Osteoblast (primary cell): ENCODE measurements at regions not wholly inside any gene's neighbourhood (a gene's known extent, or its start where the extent isn't known, plus 50 kb on each side); places are given as distances from the start of the nearest gene placed in this dataset.

Experiments
- DNase-seq: peaks from one replicate; pipeline ENCODE4 v3.0.0; 2011; ENCODE audit warnings: low spot score, mixed read lengths; ENCODE audit not compliant: insufficient read length; ENCODE audit errors: missing footprints
- H2AFZ ChIP-seq: 2 replicates; pipeline ENCODE4 v1.6.0; 2011; ENCODE audit warnings: mild to moderate bottlenecking, low read length
- H3K27ac ChIP-seq: 2 replicates; pipeline ENCODE4 v1.5.1; 2011; ENCODE audit warnings: mild to moderate bottlenecking, low read depth, low read length, moderate library complexity
- H3K27me3 ChIP-seq: 2 replicates; pipeline ENCODE4 v1.6.0; 2012; ENCODE audit warnings: mild to moderate bottlenecking, control low read depth, inconsistent platforms, low read length, moderate library complexity; ENCODE audit not compliant: insufficient read depth
- H3K36me3 ChIP-seq: 2 replicates; pipeline ENCODE4 v1.5.1; 2011; ENCODE audit warnings: mild to moderate bottlenecking, low read length, control low read depth, moderate library complexity; ENCODE audit not compliant: insufficient read depth
- H3K4me1 ChIP-seq: 2 replicates; pipeline ENCODE4 v1.5.1; 2011; ENCODE audit warnings: mild to moderate bottlenecking, low read length, control low read depth, moderate library complexity; ENCODE audit not compliant: insufficient read depth
- H3K4me2 ChIP-seq: 2 replicates; pipeline ENCODE4 v1.6.0; 2011; ENCODE audit warnings: mild to moderate bottlenecking, low read length; ENCODE audit not compliant: insufficient read depth
- H3K4me3 ChIP-seq: fragments of 200-600 bp; sonication (generic); 3 replicates; pipeline ENCODE4 v1.5.1; 2012; ENCODE audit warnings: mild to moderate bottlenecking, low read length, inconsistent platforms; ENCODE audit not compliant: insufficient read depth
- H3K79me2 ChIP-seq: 2 replicates; pipeline ENCODE4 v1.6.0; 2012; ENCODE audit warnings: mild to moderate bottlenecking, low read length, control low read depth, inconsistent platforms; ENCODE audit not compliant: insufficient read depth
- H3K9me3 ChIP-seq: 2 replicates; pipeline ENCODE4 v1.5.1; 2011; ENCODE audit warnings: low read depth, low read length, control low read depth
- H4K20me1 ChIP-seq: 2 replicates; pipeline ENCODE4 v1.6.0; 2012; ENCODE audit warnings: mild to moderate bottlenecking, low read length, control low read depth; ENCODE audit not compliant: insufficient read depth
- TF ChIP-seq, protein P1 (sequence below): IDR thresholded peaks from 2 replicates; pipeline ENCODE4 v1.5.1; 2011; ENCODE audit warnings: mild to moderate bottlenecking, low read depth, low read length, moderate library complexity; ENCODE audit errors: extremely low read depth

DNA sequence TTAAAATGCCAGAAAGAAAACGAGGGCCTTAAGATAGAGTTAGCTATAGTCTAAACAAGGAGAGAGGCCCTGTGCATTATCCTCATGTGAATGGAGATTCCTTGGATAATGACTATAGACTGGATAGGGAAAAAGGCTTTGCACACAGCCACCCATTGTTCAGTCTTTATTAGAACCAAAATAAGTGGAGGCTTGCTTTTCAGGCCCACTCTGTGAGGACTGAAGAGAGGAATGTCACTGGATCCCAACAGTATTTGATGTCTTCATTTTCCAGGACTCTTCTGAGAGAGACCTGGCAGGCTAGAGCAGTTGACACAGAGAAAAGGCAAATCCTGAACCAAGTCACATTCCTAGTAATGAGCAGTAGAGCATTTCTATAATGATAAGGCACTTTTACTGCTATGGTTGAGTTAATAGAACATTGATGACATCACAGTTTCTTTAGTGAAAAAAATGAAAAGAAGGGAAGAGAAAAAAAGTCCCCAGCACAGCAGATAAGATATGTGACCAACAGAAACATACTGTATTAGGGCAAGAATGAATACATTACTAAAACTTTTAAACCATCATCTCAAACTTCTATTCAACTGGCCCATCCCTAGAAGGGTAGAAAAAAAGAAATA, 315.1 kb downstream of the EPHA7 start:
- H2AFZ ChIP-seq, result no peak overlapping the region
- no peak for DNase-seq
- H3K9me3 ChIP-seq, result no peaks in the 10 kb centered on the region
- no peaks in the 10 kb centered on the region for H3K27me3 ChIP-seq
- H3K27ac ChIP-seq, result no peak overlapping the region
- H3K79me2 ChIP-seq, result no peaks in the 10 kb centered on the region
- H3K36me3 ChIP-seq, result no peaks in the 10 kb centered on the region
- H4K20me1 ChIP-seq, result no peaks in the 10 kb centered on the region
- TF ChIP-seq, protein P1, sequence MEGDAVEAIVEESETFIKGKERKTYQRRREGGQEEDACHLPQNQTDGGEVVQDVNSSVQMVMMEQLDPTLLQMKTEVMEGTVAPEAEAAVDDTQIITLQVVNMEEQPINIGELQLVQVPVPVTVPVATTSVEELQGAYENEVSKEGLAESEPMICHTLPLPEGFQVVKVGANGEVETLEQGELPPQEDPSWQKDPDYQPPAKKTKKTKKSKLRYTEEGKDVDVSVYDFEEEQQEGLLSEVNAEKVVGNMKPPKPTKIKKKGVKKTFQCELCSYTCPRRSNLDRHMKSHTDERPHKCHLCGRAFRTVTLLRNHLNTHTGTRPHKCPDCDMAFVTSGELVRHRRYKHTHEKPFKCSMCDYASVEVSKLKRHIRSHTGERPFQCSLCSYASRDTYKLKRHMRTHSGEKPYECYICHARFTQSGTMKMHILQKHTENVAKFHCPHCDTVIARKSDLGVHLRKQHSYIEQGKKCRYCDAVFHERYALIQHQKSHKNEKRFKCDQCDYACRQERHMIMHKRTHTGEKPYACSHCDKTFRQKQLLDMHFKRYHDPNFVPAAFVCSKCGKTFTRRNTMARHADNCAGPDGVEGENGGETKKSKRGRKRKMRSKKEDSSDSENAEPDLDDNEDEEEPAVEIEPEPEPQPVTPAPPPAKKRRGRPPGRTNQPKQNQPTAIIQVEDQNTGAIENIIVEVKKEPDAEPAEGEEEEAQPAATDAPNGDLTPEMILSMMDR, result no peak
- H3K4me1 ChIP-seq, result no peaks in the 10 kb centered on the region
- no peak overlapping the region for H3K4me3 ChIP-seq
- H3K4me2 ChIP-seq, result no peak overlapping the region

DNA sequence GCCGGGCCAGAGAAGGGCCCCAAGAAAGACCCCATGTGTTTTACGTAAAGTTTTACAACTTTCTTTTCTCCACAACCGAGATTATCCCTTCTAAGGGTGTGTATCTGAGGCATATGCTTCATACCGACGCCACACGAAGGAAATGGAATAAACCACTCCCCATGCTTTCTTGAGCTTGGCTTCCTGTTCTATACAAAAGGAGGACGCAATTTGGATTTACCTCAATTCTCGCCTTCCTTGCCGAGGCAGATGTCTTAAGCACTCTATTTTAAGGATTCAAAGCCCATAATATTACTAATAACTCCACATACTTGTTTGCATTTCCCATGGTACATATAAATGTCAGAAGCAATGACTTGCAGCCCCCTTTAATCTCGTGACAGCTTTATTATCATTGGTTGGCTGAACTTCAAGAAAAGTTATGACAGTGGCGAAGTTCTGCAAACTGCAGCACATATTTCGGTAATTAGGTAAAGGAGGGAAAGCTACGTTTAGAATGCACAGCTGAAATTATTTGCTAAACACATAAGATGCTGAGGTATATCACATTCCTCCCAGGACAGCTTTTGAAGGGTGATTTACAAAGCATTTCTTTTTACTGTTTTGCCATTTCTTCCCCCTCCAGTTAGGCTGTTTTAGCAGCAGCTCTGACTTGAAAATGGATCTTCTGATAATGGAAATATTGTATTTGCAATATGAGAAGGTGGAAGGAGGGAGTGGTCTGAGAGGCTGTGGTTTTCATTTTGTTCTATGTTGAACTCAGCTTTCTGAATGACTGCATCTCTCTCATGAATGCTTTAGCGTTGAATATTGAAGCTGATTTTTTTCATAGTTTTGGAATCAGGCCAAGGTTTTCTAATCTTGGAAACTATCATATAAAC, 330.5 kb downstream of the EPHA7 start:
- no peak overlapping the region for H3K4me2 ChIP-seq
- no peak overlapping the region for H3K4me3 ChIP-seq
- H3K79me2 ChIP-seq, result no peaks in the 10 kb centered on the region

DNA sequence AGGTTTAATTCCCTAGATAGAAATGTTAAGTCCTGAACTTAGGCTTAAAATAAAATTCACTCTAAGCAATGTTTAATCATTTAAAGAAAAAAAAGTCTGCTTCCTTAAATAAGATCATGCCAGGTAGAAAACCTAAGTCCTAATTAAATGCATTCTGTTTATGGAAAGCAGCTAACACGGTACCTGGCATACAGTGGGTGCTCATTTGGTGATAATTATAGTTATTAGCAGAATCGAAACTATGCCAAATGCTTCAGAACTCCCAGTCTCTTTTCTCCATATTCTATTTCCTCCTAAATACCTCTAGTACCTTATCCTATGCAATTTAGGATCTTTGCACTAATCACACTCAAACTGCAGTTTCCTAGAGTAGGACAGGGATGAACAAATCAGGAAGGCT, 331.8 kb downstream of the EPHA7 start:
- no peak for DNase-seq
- Histone ChIP-seq H3K4me1 (no peaks in the 10 kb centered on the region), H4K20me1 (no peaks in the 10 kb centered on the region), H2AFZ (no peak overlapping the region), H3K27me3 (no peaks in the 10 kb centered on the region), H3K9me3 (peaks cover 8% of the 10 kb centered on the region), H3K4me2 (no peak overlapping the region), H3K79me2 (no peaks in the 10 kb centered on the region), H3K36me3 (no peaks in the 10 kb centered on the region), H3K4me3 (no peak overlapping the region), H3K27ac (no peak overlapping the region)
- TF ChIP-seq, protein P1, result no peak

More for the DNA sequence above, 330.5 kb downstream of the EPHA7 start:
- no peaks in the 10 kb centered on the region for H4K20me1 ChIP-seq
- H3K27ac ChIP-seq, result no peak overlapping the region
- TF ChIP-seq, protein P1, result no peak
- peaks cover 8% of the 10 kb centered on the region for H3K9me3 ChIP-seq
- H3K27me3 ChIP-seq, result no peaks in the 10 kb centered on the region
- no peak for DNase-seq
- no peak overlapping the region for H2AFZ ChIP-seq
- no peaks in the 10 kb centered on the region for H3K4me1 ChIP-seq
- H3K36me3 ChIP-seq, result no peaks in the 10 kb centered on the region

DNA sequence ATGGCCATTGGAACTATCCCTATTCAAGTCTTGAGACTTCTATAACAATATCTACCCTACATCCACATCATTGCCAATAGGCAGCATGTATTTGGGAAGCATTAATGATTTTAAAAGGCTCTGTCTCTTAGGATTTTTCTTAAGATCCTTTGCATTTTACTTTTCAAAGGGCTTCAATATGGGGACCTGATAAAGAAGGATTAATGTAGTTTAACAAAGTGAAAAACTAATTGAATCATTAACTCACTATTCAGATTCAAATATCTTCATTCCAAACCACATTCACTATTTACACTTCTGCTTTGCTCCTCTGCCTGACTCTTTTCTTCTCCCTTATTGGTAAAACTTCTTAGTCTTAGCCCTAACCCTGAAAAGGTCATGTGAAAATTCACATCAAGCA, 333.0 kb downstream of the EPHA7 start:
- no peaks in the 10 kb centered on the region for H3K36me3 ChIP-seq
- no peak overlapping the region for H3K4me3 ChIP-seq
- peaks cover 2% of the 10 kb centered on the region for H3K9me3 ChIP-seq
- H3K79me2 ChIP-seq, result no peaks in the 10 kb centered on the region
- H4K20me1 ChIP-seq, result no peaks in the 10 kb centered on the region
- H3K27ac ChIP-seq, result no peak overlapping the region
- no peak for DNase-seq
- H3K4me2 ChIP-seq, result no peak overlapping the region
- H3K27me3 ChIP-seq, result no peaks in the 10 kb centered on the region
- TF ChIP-seq, protein P1, result no peak
- H2AFZ ChIP-seq, result no peak overlapping the region
- no peaks in the 10 kb centered on the region for H3K4me1 ChIP-seq
